Ectodermal cell (in vitro differentiated cells): ENCODE measurements at regions not wholly inside any gene's neighbourhood (a gene's known extent, or its start where the extent isn't known, plus 50 kb on each side); places are given as distances from the start of the nearest gene placed in this dataset.

Experiments
- H3K27ac ChIP-seq: 2 replicates; pipeline ENCODE4 v1.7.0; 2013; ENCODE audit warnings: mild to moderate bottlenecking, low read depth, low read length; ENCODE audit not compliant: insufficient read depth, poor library complexity, severe bottlenecking
- H3K27me3 ChIP-seq: 2 replicates; pipeline ENCODE4 v1.7.0; 2013; ENCODE audit warnings: mild to moderate bottlenecking, low read length; ENCODE audit not compliant: insufficient read depth, control insufficient read depth, poor library complexity, severe bottlenecking
- H3K36me3 ChIP-seq: one replicate; pipeline ENCODE4 v1.7.0; 2013; ENCODE audit warnings: low read length; ENCODE audit not compliant: control insufficient read depth, insufficient read depth
- H3K4me1 ChIP-seq: one replicate; pipeline ENCODE4 v1.7.0; 2013; ENCODE audit warnings: low read length; ENCODE audit not compliant: control insufficient read depth, insufficient read depth
- H3K4me3 ChIP-seq: 2 replicates; pipeline ENCODE4 v1.7.0; 2013; ENCODE audit warnings: low read depth, low read length, control low read depth; ENCODE audit not compliant: insufficient read depth
- H3K9me3 ChIP-seq: 2 replicates; pipeline ENCODE4 v1.7.0; 2013; ENCODE audit warnings: mild to moderate bottlenecking, low read length, moderate library complexity; ENCODE audit not compliant: control insufficient read depth
- WGBS, 2 experiments: methylation state at CpG; one replicate each; pipeline ENCODE4 v1.1.7; 2013; ENCODE audit warnings: missing lambda C conversion rate in 2 of 2; 5-methylcytosine and 5-hydroxymethylcytosine counted together

DNA sequence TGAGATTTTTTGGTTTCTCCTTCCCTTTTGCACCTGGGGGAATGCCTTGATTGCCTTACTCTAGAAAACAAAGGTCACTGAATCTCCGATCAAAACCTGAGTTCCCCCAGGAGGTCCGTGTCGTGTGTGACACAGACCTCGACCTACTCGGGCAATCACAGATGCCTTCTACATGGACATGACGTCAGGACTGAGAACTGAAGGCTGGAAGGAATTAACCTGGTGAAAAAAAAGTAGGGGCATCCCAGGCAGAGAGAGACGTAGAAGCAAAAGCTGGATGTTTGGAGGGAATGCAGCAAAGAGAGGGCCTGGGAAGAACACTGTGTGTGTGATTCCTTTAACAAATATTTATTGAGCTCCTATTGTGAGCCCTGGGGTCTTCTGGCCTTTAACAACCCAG lies 178.0 kb downstream of the PRDM2 start:
- H3K4me3 ChIP-seq = no peak overlapping the region
- H3K27me3 ChIP-seq = no peaks in the 10 kb centered on the region
- no peaks in the 10 kb centered on the region for H3K9me3 ChIP-seq
- no peaks in the 10 kb centered on the region for H3K4me1 ChIP-seq
- WGBS, 2 experiments = 81 to 82% methylated on average over 7 of the region's 7 CpGs
- H3K27ac ChIP-seq = no peak overlapping the region
- H3K36me3 ChIP-seq = no peaks in the 10 kb centered on the region

DNA sequence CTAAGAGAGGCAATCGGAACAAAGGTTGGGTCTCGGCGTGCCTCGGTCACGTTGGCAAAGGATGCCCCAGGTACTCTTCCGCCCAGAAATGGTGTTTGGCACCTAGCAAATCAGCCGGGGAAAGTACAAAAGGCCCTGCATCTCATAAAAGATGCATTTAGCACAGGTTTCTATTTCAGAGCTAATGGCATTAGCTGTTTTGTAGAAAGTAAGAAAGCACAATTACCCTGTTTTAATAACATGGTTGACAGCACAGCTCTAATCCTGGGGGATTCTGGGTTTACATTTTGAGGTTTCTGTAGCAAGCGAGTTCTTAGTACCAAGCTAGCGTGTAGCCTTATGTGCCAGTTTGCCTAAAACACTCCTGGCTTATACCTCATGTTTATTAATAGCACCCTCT lies 178.5 kb downstream of the PRDM2 start:
- H3K36me3 ChIP-seq = no peaks in the 10 kb centered on the region
- no peaks in the 10 kb centered on the region for H3K4me1 ChIP-seq
- WGBS, 2 experiments = 92 to 93% methylated on average over 9 of the region's 9 CpGs
- H3K4me3 ChIP-seq = no peak overlapping the region
- H3K9me3 ChIP-seq = no peaks in the 10 kb centered on the region
- no peak overlapping the region for H3K27ac ChIP-seq
- no peaks in the 10 kb centered on the region for H3K27me3 ChIP-seq

GRCh38 chr1:13881385-13882088 lies 181.5 kb downstream of the PRDM2 start:
- Histone ChIP-seq H3K4me1 (no peaks in the 10 kb centered on the region), H3K27me3 (peaks cover 12% of the 10 kb centered on the region), H3K27ac (no peak overlapping the region), H3K9me3 (no peaks in the 10 kb centered on the region), H3K36me3 (no peaks in the 10 kb centered on the region), H3K4me3 (no peak overlapping the region)
- 89 to 100% methylated on average over 3 to 4 of the region's 5 CpGs for WGBS, 2 experiments

GRCh38 chr1:13888351-13888986 lies 188.5 kb downstream of the PRDM2 start:
- peaks cover 57% of the 10 kb centered on the region for H3K27me3 ChIP-seq
- no peaks in the 10 kb centered on the region for H3K9me3 ChIP-seq
- no peaks in the 10 kb centered on the region for H3K4me1 ChIP-seq
- no peak overlapping the region for H3K27ac ChIP-seq
- H3K36me3 ChIP-seq = no peaks in the 10 kb centered on the region
- no peak overlapping the region for H3K4me3 ChIP-seq
- 71 to 73% methylated on average over 10 of the region's 10 CpGs for WGBS, 2 experiments

DNA sequence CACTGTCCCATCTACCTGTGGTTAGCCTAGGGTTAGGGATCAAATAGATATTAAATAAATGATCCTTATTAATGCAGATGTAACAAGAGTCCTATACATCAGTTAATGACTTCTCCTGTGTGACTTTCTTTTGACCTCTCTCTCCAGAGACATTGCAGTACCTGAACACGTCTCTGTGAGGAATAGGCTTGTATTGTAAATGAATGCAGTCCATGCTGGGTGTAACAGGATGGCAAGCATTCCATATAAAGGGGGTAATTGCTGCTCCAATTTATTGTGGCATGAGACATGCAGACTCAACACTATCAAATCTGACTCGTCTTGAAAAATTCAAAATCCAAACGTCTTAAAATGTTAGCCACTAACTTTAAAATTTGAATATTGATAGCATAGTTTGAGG lies 189.5 kb downstream of the PRDM2 start:
- no peaks in the 10 kb centered on the region for H3K9me3 ChIP-seq
- H3K4me3 ChIP-seq = no peak overlapping the region
- peaks cover 68% of the 10 kb centered on the region for H3K27me3 ChIP-seq
- no peaks in the 10 kb centered on the region for H3K36me3 ChIP-seq
- no peak overlapping the region for H3K27ac ChIP-seq
- peaks cover 2% of the 10 kb centered on the region for H3K4me1 ChIP-seq
- 56 to 81% methylated on average over 2 to 3 of the region's 3 CpGs for WGBS, 2 experiments

- peaks cover 61% of the 10 kb centered on the region for H3K27me3 ChIP-seq
- no peaks in the 10 kb centered on the region for H3K9me3 ChIP-seq
- 95 to 100% methylated on average over 2 of the region's 2 CpGs for WGBS, 2 experiments
Measured at GRCh38 chr1:13890766-13891165, 190.8 kb downstream of the PRDM2 start.

DNA sequence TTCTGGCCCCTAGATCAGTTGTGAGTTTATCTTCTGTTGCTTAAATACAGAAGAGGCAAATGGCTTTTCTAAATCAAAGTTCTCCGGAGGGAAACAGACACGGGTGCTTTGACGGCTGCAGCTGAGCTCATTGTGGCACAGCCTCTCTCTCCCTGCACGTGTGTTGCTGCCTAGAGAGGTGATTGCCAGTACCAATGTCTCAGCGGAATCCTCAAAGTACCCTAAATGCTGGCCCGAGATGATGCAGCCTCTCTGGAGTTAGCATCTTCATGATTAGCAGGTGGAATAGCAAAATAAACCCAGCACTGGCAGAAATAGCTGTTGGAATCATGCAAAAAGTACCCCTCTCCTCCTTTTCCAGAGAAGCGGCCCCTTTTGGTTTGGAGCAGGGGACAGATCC lies 192.2 kb downstream of the PRDM2 start:
- Histone ChIP-seq H3K9me3 (no peaks in the 10 kb centered on the region), H3K27me3 (peaks cover 66% of the 10 kb centered on the region), H3K27ac (no peak overlapping the region), H3K4me3 (peak overlapping the region; percentile 36), H3K4me1 (peaks cover 12% of the 10 kb centered on the region), H3K36me3 (no peaks in the 10 kb centered on the region)
- 14 to 19% methylated on average over 7 of the region's 7 CpGs for WGBS, 2 experiments

More at GRCh38 chr1:13890766-13891165, 190.8 kb downstream of the PRDM2 start:
- Histone ChIP-seq H3K4me1 (peaks cover 12% of the 10 kb centered on the region), H3K4me3 (no peak overlapping the region), H3K36me3 (no peaks in the 10 kb centered on the region), H3K27ac (no peak overlapping the region)

- no peak overlapping the region for H3K27ac ChIP-seq
- H3K9me3 ChIP-seq = no peaks in the 10 kb centered on the region
- H3K36me3 ChIP-seq = no peaks in the 10 kb centered on the region
- peaks cover 12% of the 10 kb centered on the region for H3K4me1 ChIP-seq
- peak overlapping the region; percentile 36 for H3K4me3 ChIP-seq
- WGBS, 2 experiments = 0 to 1% methylated on average over 57 of the region's 57 CpGs
- H3K27me3 ChIP-seq = peaks cover 70% of the 10 kb centered on the region
Measured at GRCh38 chr1:13892671-13893325, 192.8 kb downstream of the PRDM2 start.

DNA sequence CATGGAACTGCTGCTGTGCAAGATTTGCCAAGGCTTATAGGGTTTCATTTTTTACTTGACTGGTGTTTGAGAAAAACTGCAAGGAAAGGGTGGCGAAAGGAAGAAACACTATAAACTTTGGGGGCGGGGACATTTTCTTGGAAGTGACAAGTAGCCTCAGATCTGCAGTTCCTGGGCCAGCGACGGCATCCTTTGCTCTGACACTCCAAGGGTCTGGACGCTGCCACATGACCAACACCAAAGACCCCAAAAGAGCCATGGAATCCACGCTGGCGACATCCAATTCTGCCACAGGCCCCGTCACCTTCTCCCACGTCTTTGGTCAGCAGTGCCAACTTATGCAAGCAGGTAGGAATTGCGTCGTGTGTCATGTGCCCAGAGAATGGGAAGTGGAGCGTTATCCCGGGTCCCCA lies 193.4 kb downstream of the PRDM2 start:
- no peaks in the 10 kb centered on the region for H3K9me3 ChIP-seq
- WGBS, 2 experiments = 43 to 46% methylated on average over 13 of the region's 13 CpGs

GRCh38 chr1:13896932-13897331 lies 196.9 kb downstream of the PRDM2 start:
- Histone ChIP-seq H3K27me3 (peaks cover 59% of the 10 kb centered on the region), H3K36me3 (no peaks in the 10 kb centered on the region), H3K27ac (no peak overlapping the region), H3K9me3 (no peaks in the 10 kb centered on the region), H3K4me3 (no peak overlapping the region), H3K4me1 (peaks cover 12% of the 10 kb centered on the region)
- 86 to 94% methylated on average over 2 of the region's 2 CpGs for WGBS, 2 experiments

More for the DNA sequence above, 193.4 kb downstream of the PRDM2 start:
- Histone ChIP-seq H3K4me1 (peaks cover 12% of the 10 kb centered on the region), H3K27ac (no peak overlapping the region), H3K36me3 (no peaks in the 10 kb centered on the region), H3K4me3 (peak overlapping the region; percentile 36), H3K27me3 (peaks cover 75% of the 10 kb centered on the region)
